Cardiac muscle cell (in vitro differentiated cells and primary cell): ENCODE measurements at regions not wholly inside any gene's neighbourhood (a gene's known extent, or its start where the extent isn't known, plus 50 kb on each side); places are given as distances from the start of the nearest gene placed in this dataset.

ENCODE experiments used
- DNase-seq, 2 donors: peaks; one replicate each; pipeline versions ENCODE4 v3.0.0 to v3.0.0-alpha.2; 2010 to 2017; ENCODE audit warnings: low read depth in 1 of 2, low spot score in 1 of 2
- H3K27ac ChIP-seq: fragments of 200-600 bp; sonication (generic); 2 replicates; pipeline ENCODE4 v1.5.1; 2016
- H3K27me3 ChIP-seq: fragments of 200-600 bp; sonication (generic); 2 replicates; pipeline ENCODE4 v1.6.0; 2016; ENCODE audit warnings: control low read depth
- H3K36me3 ChIP-seq: fragments of 200-600 bp; sonication (generic); 2 replicates; pipeline ENCODE4 v1.5.1; 2016; ENCODE audit warnings: control low read depth
- H3K4me1 ChIP-seq: fragments of 200-600 bp; sonication (generic); 2 replicates; pipeline ENCODE4 v1.8.1; 2017; ENCODE audit warnings: low read depth, mild to moderate bottlenecking, mixed run types
- H3K4me3 ChIP-seq: fragments of 200-600 bp; sonication (generic); 2 replicates; pipeline ENCODE4 v1.5.1; 2016; ENCODE audit warnings: mild to moderate bottlenecking
- H3K9me3 ChIP-seq: fragments of 200-600 bp; sonication (generic); 2 replicates; pipeline ENCODE4 v1.5.1; 2017; ENCODE audit warnings: low read depth, mild to moderate bottlenecking, control low read depth
- CTCF ChIP-seq: IDR thresholded peaks from 2 replicates; pipeline ENCODE4 v1.5.1; 2012; ENCODE audit warnings: low read depth, mild to moderate bottlenecking, low read length

DNA sequence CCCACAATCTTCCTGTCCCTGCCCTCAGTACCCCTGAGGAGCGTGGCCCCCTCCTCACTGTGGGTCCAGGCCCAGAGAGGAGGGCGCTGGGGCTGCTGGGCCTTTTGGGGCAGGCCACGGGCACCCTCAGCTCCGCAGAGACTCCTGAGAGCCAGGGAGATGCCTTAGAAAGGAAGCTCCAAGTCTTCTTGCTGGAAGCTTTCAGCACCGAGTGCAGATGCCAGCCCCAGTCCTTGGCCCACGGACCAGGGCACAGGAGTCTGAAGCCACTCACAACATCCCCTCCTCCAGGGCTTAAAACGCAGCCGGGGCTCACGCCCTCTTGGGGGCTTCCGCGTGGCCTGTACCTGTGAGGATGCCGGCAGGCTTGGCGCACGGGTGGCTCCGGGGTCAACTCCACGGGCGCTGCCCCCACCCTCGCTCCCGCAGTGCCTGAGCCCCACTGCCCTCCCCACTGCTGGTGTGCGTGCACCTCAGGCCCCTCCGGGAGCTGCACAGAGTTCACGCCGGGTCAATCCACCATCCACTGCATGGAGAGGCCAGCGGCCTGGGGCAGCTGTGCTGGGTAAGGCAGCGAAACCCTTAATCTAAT is 72.1 kb upstream of the CTDP1 start:
- Histone ChIP-seq H3K27me3 (no peaks in the 10 kb centered on the region), H3K4me1 (no peaks in the 10 kb centered on the region), H3K9me3 (no peaks in the 10 kb centered on the region), H3K27ac (no peak overlapping the region), H3K4me3 (no peak overlapping the region), H3K36me3 (no peaks in the 10 kb centered on the region)
- TF ChIP-seq CTCF, result no peak
- DNase-seq, result no peak

DNA sequence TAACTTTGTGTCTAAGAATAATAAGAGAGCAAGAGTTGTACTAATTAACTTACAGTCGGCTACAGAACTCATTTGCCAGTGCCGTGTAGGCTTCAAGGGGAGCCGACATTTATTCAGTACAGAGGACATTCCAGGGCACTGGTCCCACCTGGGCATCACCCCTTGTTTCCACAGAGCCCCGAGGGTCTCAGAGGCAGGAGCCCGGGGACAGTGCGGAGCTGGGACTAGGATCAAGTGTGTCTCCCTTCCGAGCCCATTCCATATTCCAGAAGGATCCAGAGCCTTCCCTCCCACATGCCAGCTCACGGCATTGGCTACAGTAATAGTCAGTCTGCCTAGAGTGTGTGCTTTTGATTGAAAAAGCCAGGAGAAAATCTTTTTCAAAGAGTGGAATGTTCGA is 71.5 kb upstream of the CTDP1 start:
- H3K27me3 ChIP-seq, result no peaks in the 10 kb centered on the region
- H3K36me3 ChIP-seq, result no peaks in the 10 kb centered on the region
- H3K4me3 ChIP-seq, result no peak overlapping the region
- H3K27ac ChIP-seq, result no peak overlapping the region
- DNase-seq, result no peak
- H3K4me1 ChIP-seq, result no peaks in the 10 kb centered on the region
- no peak for TF ChIP-seq CTCF
- no peaks in the 10 kb centered on the region for H3K9me3 ChIP-seq

- Histone ChIP-seq H3K9me3 (no peaks in the 10 kb centered on the region), H3K27me3 (no peaks in the 10 kb centered on the region), H3K36me3 (no peaks in the 10 kb centered on the region), H3K27ac (no peak overlapping the region), H3K4me1 (no peaks in the 10 kb centered on the region), H3K4me3 (no peak overlapping the region)
- TF ChIP-seq CTCF, result no peak
- no peak for DNase-seq
Observed at GRCh38 chr18:79608535-79608934, 71.1 kb upstream of the CTDP1 start.

GRCh38 chr18:79608999-79609461 is 70.6 kb upstream of the CTDP1 start:
- Histone ChIP-seq H3K27me3 (no peaks in the 10 kb centered on the region), H3K36me3 (no peaks in the 10 kb centered on the region), H3K27ac (no peak overlapping the region), H3K9me3 (no peaks in the 10 kb centered on the region), H3K4me3 (no peak overlapping the region), H3K4me1 (no peaks in the 10 kb centered on the region)
- no peak for TF ChIP-seq CTCF
- no peak for DNase-seq

GRCh38 chr18:79609841-79610281 is 69.7 kb upstream of the CTDP1 start:
- Histone ChIP-seq H3K9me3 (no peaks in the 10 kb centered on the region), H3K27me3 (no peaks in the 10 kb centered on the region), H3K36me3 (no peaks in the 10 kb centered on the region), H3K4me1 (no peaks in the 10 kb centered on the region), H3K4me3 (no peak overlapping the region), H3K27ac (no peak overlapping the region)
- no peak for TF ChIP-seq CTCF
- DNase-seq, result no peak
